WTC11 (cell line): ENCODE measurements at regions not wholly inside any gene's neighbourhood (a gene's known extent, or its start where the extent isn't known, plus 50 kb on each side); places are given as distances from the start of the nearest gene placed in this dataset.

Source experiments
- ATAC-seq: fragments of 200-7000 bp; cut with Tn5 transposase; 2 replicates; pipeline ENCODE4 v1.10.0; 2021; ENCODE audit warnings: mild to moderate bottlenecking, moderate library complexity
- CTCF ChIA-PET: fragments of 300-600 bp; sonication (Branson Sonifier 250); formaldehyde crosslinking; loops from one replicate; lab custom pipeline; 2021; ENCODE audit warnings: antibody characterized with exemption; lab: Charles Lee
- POLR2A ChIA-PET: fragments of 350-600 bp; sonication (Branson Sonifier 250); formaldehyde crosslinking; loops from one replicate; lab custom pipeline; 2021; ENCODE audit warnings: antibody characterized with exemption; lab: Charles Lee
- DNase-seq: peaks from one replicate; pipeline ENCODE4 v3.0.0; 2021; ENCODE audit warnings: low spot score
- H3K27ac Mint-ChIP-seq: 2 replicates; pipeline ENCODE4 v1.8.0; 2021; ENCODE audit warnings: mixed read lengths
- H3K27me3 Mint-ChIP-seq: 2 replicates; pipeline ENCODE4 v1.8.0; 2021; ENCODE audit warnings: low read depth, mild to moderate bottlenecking, moderate library complexity, mixed read lengths
- H3K36me3 Mint-ChIP-seq: 2 replicates; pipeline ENCODE4 v1.8.0; 2021; ENCODE audit warnings: mixed read lengths
- H3K4me1 Mint-ChIP-seq: 2 replicates; pipeline ENCODE4 v1.8.0; 2022; ENCODE audit warnings: mixed read lengths
- H3K4me3 Mint-ChIP-seq: 2 replicates; pipeline ENCODE4 v1.8.0; 2021; ENCODE audit warnings: mild to moderate bottlenecking, moderate library complexity, mixed read lengths
- H3K9me3 Mint-ChIP-seq: 2 replicates; pipeline ENCODE4 v1.8.0; 2021; ENCODE audit warnings: mixed read lengths
- ATF1 ChIP-seq: sonication (generic); formaldehyde crosslinking; IDR thresholded peaks from 2 replicates; pipeline ENCODE4 v1.8.1; 2023; ENCODE audit warnings: mild to moderate bottlenecking, moderate library complexity, missing genetic modification reagents
- ATF3 ChIP-seq: sonication (generic); formaldehyde crosslinking; conservative IDR thresholded peaks from 2 replicates; pipeline ENCODE4 v1.8.1; 2022; ENCODE audit warnings: mild to moderate bottlenecking, missing genetic modification reagents
- CBFB ChIP-seq: sonication (generic); formaldehyde crosslinking; IDR thresholded peaks from 2 replicates; pipeline ENCODE4 v1.8.1; 2022; ENCODE audit warnings: mild to moderate bottlenecking, low read depth, missing genetic modification reagents
- CDX4 ChIP-seq: fragments of 250-450 bp; sonication (Bioruptor Pico); IDR thresholded peaks from 2 replicates; pipeline ENCODE4 v1.9.0; 2021; ENCODE audit warnings: moderate library complexity, mild to moderate bottlenecking, inconsistent platforms, borderline replicate concordance
- CREM ChIP-seq: sonication (generic); formaldehyde crosslinking; IDR thresholded peaks from 2 replicates; pipeline ENCODE4 v1.8.1; 2022; ENCODE audit warnings: mild to moderate bottlenecking, missing genetic modification reagents, moderate library complexity
- ERG ChIP-seq: fragments of 250-450 bp; sonication (Bioruptor Pico); IDR thresholded peaks from 2 replicates; pipeline ENCODE4 v1.8.0; 2021; ENCODE audit warnings: mild to moderate bottlenecking
- GTF2I ChIP-seq: fragments of 250-450 bp; sonication (Bioruptor Pico); conservative IDR thresholded peaks from 2 replicates; pipeline ENCODE4 v1.4.0; 2021; ENCODE audit warnings: mild to moderate bottlenecking
- IRF2 ChIP-seq: sonication (generic); formaldehyde crosslinking; IDR thresholded peaks from 2 replicates; pipeline ENCODE4 v1.8.0; 2022; ENCODE audit warnings: low read depth, missing genetic modification reagents, borderline replicate concordance
- JAZF1 ChIP-seq: fragments of 250-450 bp; sonication (Bioruptor Pico); IDR thresholded peaks from 2 replicates; pipeline ENCODE4 v1.9.0; 2021; ENCODE audit warnings: moderate library complexity, mild to moderate bottlenecking, inconsistent platforms
- MLX ChIP-seq: sonication (generic); formaldehyde crosslinking; IDR thresholded peaks from 2 replicates; pipeline ENCODE4 v1.8.1; 2023; ENCODE audit warnings: mild to moderate bottlenecking, missing genetic modification reagents, moderate library complexity
- MXD4 ChIP-seq: fragments of 250-450 bp; sonication (Bioruptor Pico); IDR thresholded peaks from 2 replicates; pipeline ENCODE4 v1.8.0; 2021; ENCODE audit warnings: mild to moderate bottlenecking, moderate library complexity, borderline replicate concordance
- NR3C1 ChIP-seq: sonication (generic); formaldehyde crosslinking; conservative IDR thresholded peaks from 2 replicates; pipeline ENCODE4 v1.8.1; 2023; ENCODE audit warnings: low read depth, mild to moderate bottlenecking, missing genetic modification reagents
- PREB ChIP-seq: sonication (generic); formaldehyde crosslinking; IDR thresholded peaks from 2 replicates; pipeline ENCODE4 v1.8.1; 2022; ENCODE audit warnings: mild to moderate bottlenecking, missing genetic modification reagents, moderate library complexity, borderline replicate concordance
- SMAD4 ChIP-seq: sonication (generic); formaldehyde crosslinking; IDR thresholded peaks from 2 replicates; pipeline ENCODE4 v1.8.0; 2022; ENCODE audit warnings: mild to moderate bottlenecking, missing genetic modification reagents
- STAT6 ChIP-seq: sonication (generic); formaldehyde crosslinking; conservative IDR thresholded peaks from 2 replicates; pipeline ENCODE4 v1.8.1; 2023; ENCODE audit warnings: mild to moderate bottlenecking, low read depth, missing genetic modification reagents, moderate library complexity
- ZMAT4 ChIP-seq: fragments of 250-450 bp; sonication (Bioruptor Pico); IDR thresholded peaks from 2 replicates; pipeline ENCODE4 v1.9.0; 2021; ENCODE audit warnings: mild to moderate bottlenecking
- ZNF121 ChIP-seq: sonication (generic); formaldehyde crosslinking; IDR thresholded peaks from 2 replicates; pipeline ENCODE4 v1.8.0; 2023; ENCODE audit warnings: missing genetic modification reagents
- ZNF317 ChIP-seq: sonication (generic); formaldehyde crosslinking; IDR thresholded peaks from 2 replicates; pipeline ENCODE4 v1.8.1; 2023; ENCODE audit warnings: low read depth, mild to moderate bottlenecking, moderate library complexity, missing genetic modification reagents, borderline replicate concordance
- ZNF416 ChIP-seq: fragments of 250-450 bp; sonication (Bioruptor Pico); IDR thresholded peaks from 2 replicates; pipeline ENCODE4 v1.9.0; 2021; ENCODE audit warnings: mild to moderate bottlenecking, inconsistent platforms
- ZNF671 ChIP-seq: fragments of 250-450 bp; sonication (Bioruptor Pico); IDR thresholded peaks from 2 replicates; pipeline ENCODE4 v1.8.0; 2021; ENCODE audit warnings: mild to moderate bottlenecking

- Mint-ChIP-seq H3K4me1 (peaks cover 17% of the 10 kb centered on the region), H3K27ac (no peak overlapping the region), H3K27me3 (no peaks in the 10 kb centered on the region), H3K36me3 (no peaks in the 10 kb centered on the region), H3K4me3 (no peak overlapping the region), H3K9me3 (no peaks in the 10 kb centered on the region)
- TF ChIP-seq ATF1 (CRISPR knock-in tag), result no peak
- TF ChIP-seq STAT6, result no peak
- TF ChIP-seq MXD4 (CRISPR knock-in tag), result no peak
- TF ChIP-seq CBFB, result no peak
- no peak for TF ChIP-seq GTF2I (CRISPR knock-in tag)
- TF ChIP-seq IRF2, result no peak
- no peak for TF ChIP-seq NR3C1 (CRISPR knock-in tag)
- TF ChIP-seq ERG (CRISPR knock-in tag), result no peak
- no peak for TF ChIP-seq CREM (CRISPR knock-in tag)
- TF ChIP-seq ZNF671 (CRISPR knock-in tag), result no peak
- TF ChIP-seq JAZF1 (CRISPR knock-in tag), result no peak
- TF ChIP-seq ZMAT4 (CRISPR knock-in tag), result no peak
- TF ChIP-seq PREB (CRISPR knock-in tag), result no peak
- ChIA-PET POLR2A (no interaction called here), CTCF (no interaction called here)
- no peak for ATAC-seq
- no peak for DNase-seq
Observed at GRCh38 chr17:55572599-55572998, 61.3 kb upstream of the SMIM36 start.

GRCh38 chr17:55572139-55572538, 60.9 kb upstream of the SMIM36 start:
- Mint-ChIP-seq H3K36me3 (no peaks in the 10 kb centered on the region), H3K4me1 (peaks cover 22% of the 10 kb centered on the region), H3K9me3 (no peaks in the 10 kb centered on the region), H3K4me3 (no peak overlapping the region), H3K27ac (no peak overlapping the region), H3K27me3 (no peaks in the 10 kb centered on the region)
- ATAC-seq (no peak), DNase-seq (no peak)
- CTCF ChIA-PET, result interaction anchor here (1.1 to 2.4 kb wide), 2 partner anchors 30 to 179 kb away, joined by 3 to 12 read pairs; partner anchors contain the start of gene PCTP
- no peak for TF ChIP-seq SMAD4 (CRISPR knock-in tag)
- POLR2A ChIA-PET, result no interaction called here

- TF ChIP-seq ATF3 (CRISPR knock-in tag), result no peak
- TF ChIP-seq MLX (CRISPR knock-in tag), result no peak
- no peak for TF ChIP-seq CDX4
- no peak for TF ChIP-seq ZNF121 (CRISPR knock-in tag)
- no peak for TF ChIP-seq ZNF416 (CRISPR knock-in tag)
- TF ChIP-seq ZNF317, result no peak
- Mint-ChIP-seq H3K9me3 (no peaks in the 10 kb centered on the region), H3K4me3 (no peak overlapping the region), H3K36me3 (no peaks in the 10 kb centered on the region), H3K27me3 (no peaks in the 10 kb centered on the region), H3K27ac (no peak overlapping the region), H3K4me1 (peaks cover 27% of the 10 kb centered on the region)
- DNase-seq, result no peak
- POLR2A ChIA-PET, result no interaction called here
- CTCF ChIA-PET, result interaction anchor here (1.1 to 2.4 kb wide), 2 partner anchors 31 to 180 kb away, joined by 3 to 12 read pairs; partner anchors contain the start of gene PCTP
- ATAC-seq, result no peak
Observed at GRCh38 chr17:55571095-55571494, 59.8 kb upstream of the SMIM36 start.
